GM12873 (cell line): ENCODE measurements at regions not wholly inside any gene's neighbourhood (a gene's known extent, or its start where the extent isn't known, plus 50 kb on each side); places are given as distances from the start of the nearest gene placed in this dataset.
A peak's percentile ranks its signal among the peaks of the same experiment; 100 is the strongest.

Source experiments
- CTCF ChIP-seq: IDR thresholded peaks from 2 replicates; pipeline ENCODE4 v1.5.1; 2012; ENCODE audit warnings: low read depth, mild to moderate bottlenecking, moderate library complexity, low read length, control low read depth; ENCODE audit not compliant: insufficient read depth; ENCODE audit errors: missing control alignments

DNA sequence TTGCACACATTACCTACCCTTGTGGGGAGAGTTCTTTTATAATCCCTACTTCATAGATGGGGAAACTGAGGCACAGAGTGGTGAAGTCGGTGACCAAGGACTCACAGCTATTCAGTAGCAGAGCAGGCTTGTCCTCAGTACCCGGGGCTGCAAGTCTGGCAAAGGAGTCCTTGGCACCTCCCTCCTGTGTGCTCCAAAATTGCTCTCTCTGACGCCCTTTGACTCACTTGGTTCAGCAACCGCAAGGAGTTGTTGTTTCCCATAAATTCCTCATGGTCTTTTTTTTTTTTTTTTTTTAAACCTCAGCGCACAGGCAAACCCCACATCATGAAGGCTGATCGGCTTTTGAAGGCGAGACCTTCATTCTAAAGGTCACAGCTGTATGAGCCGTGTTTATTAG is 143.2 kb downstream of the CEBPB start:
- TF ChIP-seq CTCF = no peak

GRCh38 chr20:50335105-50335504 is 144.5 kb downstream of the CEBPB start:
- TF ChIP-seq CTCF = no peak

- TF ChIP-seq CTCF = no peak
These were observed 145.2 kb downstream of the CEBPB start for GRCh38 chr20:50335866-50336265.

DNA sequence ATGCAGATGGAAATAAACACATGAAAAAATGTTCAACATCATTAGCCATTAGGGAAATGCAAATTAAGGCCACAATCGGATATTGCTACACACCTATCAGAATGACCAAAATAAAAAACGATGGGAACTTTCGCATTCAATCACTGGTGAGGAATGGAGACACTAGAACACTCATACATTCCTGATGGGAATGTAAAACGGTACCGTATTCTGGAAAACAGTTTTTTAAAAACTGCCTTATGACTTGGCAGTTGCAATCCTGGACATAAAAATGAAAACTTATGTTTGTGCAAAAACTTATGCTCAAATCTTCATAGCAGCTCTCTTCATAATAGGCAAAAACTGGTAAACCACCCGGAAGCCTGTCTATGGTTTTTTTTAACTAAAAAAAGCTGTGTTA is 146.0 kb downstream of the CEBPB start:
- no peak for TF ChIP-seq CTCF

DNA sequence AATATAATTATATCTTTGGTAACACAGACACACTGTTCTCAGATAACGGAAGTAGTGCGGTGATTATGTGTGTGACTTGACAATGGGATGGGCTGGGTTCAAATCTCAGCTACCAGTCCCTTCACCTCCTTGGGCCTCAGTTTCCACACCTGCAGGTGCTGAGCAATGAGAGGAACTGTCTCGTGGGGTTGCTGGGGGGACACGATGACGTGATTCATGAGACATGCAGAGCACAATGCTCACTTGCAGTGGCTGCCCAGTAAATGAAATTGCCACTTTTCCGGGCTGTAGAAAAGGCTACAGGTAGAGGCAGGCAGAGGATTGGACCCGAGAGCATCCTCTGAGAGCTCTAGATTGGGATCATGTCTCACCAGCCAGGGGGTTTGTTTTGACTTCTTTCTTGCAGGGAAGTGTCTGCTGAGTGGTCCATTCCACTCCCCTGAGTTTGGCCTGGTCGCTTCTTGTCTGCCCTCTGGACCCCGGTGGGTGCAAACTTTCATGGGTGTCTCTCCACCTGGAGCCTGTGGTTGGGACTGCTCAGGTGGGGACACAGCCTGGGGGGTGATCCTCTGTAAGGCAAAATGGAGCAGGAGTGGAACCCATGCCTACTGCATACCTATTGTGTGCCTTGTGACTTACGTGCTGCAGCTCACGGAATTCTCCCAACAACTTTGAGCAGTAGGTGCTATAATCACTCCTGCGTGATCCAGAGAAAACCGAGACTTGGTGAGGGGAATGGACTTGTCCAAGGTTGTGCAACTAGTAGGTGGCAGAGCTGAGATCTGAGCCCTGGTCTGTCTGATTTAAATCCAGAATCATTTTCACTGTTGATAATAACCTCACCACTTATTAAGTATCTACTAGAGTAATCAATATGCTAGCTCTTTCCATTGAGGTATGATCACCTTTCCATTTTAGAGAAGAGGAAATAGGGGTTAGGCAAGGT is 147.2 kb downstream of the CEBPB start:
- no peak for TF ChIP-seq CTCF

DNA sequence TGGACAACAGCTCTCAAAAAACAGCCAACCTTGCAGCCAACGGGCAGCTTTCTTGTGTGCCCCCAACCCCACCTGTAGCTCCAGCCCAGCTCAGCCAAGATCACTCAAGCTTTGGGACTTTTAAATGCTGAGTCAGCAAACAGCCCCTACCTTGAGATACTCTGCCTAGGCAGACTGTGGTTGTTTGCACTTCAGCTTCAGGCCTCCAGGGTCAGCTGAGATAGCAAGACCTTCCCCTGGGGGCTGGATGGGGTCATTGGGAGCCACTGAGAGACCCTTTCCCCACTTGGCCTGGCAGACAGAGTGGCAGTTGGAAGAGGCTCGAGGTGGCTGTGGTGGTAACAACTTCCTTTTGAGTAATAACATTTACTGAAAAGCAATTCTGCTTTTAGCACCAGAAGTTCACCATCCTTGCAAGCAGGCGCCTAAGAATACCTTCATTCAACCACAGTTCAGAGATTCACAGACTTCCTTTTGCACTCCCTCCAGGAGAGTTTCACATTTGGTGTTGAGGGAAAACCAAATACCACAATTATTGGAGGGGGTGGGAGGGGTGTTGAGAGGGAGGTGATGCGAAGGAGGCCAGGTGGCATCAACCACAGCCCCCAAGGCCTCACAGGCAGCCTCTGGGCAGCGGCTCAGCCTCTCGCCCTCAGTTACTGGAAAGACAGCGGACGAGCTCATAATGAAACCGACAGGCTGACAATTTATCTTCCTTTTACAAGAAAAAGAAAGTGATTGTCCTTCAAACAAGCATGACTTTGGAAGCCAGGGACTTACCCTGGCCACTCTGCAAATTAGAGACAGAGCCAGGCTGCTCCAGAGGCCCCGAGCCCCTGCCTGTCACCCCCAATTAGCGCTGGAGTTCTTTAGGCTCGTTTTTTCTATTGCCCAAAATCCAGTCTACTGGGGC is 148.1 kb downstream of the CEBPB start:
- peak; percentile 54 for TF ChIP-seq CTCF

GRCh38 chr20:50339466-50339901 is 148.9 kb downstream of the CEBPB start:
- TF ChIP-seq CTCF = no peak
